Duodenal mucosa (tissue), 2 donors: ENCODE measurements at regions not wholly inside any gene's neighbourhood (a gene's known extent, or its start where the extent isn't known, plus 50 kb on each side); places are given as distances from the start of the nearest gene placed in this dataset.
"Not testable (repeated sequence)": the region's sequence is repeated elsewhere in the genome, so short reads cannot be mapped to it uniquely, and the experiment has no call there.

Experiments
- H3K27ac ChIP-seq: one replicate; pipeline ENCODE4 v1.7.0; 2013; ENCODE audit warnings: low read depth, low read length
- H3K27me3 ChIP-seq, 2 donors: one replicate each; pipeline ENCODE4 v1.7.0; 2013; ENCODE audit warnings: low read length in 2 of 2, control low read depth in 1 of 2; ENCODE audit not compliant: insufficient read depth in 2 of 2, control insufficient read depth in 1 of 2
- H3K36me3 ChIP-seq, 2 donors: one replicate each; pipeline ENCODE4 v1.7.0; 2013; ENCODE audit warnings: low read length in 2 of 2, control low read depth in 1 of 2; ENCODE audit not compliant: insufficient read depth in 2 of 2, control insufficient read depth in 1 of 2
- H3K4me1 ChIP-seq, 2 donors: one replicate each; pipeline ENCODE4 v1.7.0; 2013; ENCODE audit warnings: low read length in 2 of 2, control low read depth in 1 of 2; ENCODE audit not compliant: insufficient read depth in 2 of 2, control insufficient read depth in 1 of 2
- H3K4me3 ChIP-seq, 2 donors: one replicate each; pipeline ENCODE4 v1.7.0; 2013; ENCODE audit warnings: low read length in 2 of 2, low read depth in 1 of 2
- H3K9ac ChIP-seq, 2 donors: one replicate each; pipeline ENCODE4 v1.7.0; 2013; ENCODE audit warnings: low read length in 2 of 2, low read depth in 1 of 2
- H3K9me3 ChIP-seq, 2 donors: one replicate each; pipeline ENCODE4 v1.7.0; 2013; ENCODE audit warnings: low read length in 2 of 2, control low read depth in 1 of 2; ENCODE audit not compliant: control insufficient read depth in 1 of 2

- no peak overlapping the region for H3K9ac ChIP-seq
- H3K27ac ChIP-seq, result no peak overlapping the region
- H3K27me3 ChIP-seq, result no peaks in the 10 kb centered on the region
- no peaks in the 10 kb centered on the region for H3K4me1 ChIP-seq
- no peaks in the 10 kb centered on the region for H3K36me3 ChIP-seq
- H3K4me3 ChIP-seq, result no peak overlapping the region
- no peaks in the 10 kb centered on the region for H3K9me3 ChIP-seq
These were observed 65.0 kb upstream of the IQSEC1 start for GRCh38 chr3:13137941-13138832.

DNA sequence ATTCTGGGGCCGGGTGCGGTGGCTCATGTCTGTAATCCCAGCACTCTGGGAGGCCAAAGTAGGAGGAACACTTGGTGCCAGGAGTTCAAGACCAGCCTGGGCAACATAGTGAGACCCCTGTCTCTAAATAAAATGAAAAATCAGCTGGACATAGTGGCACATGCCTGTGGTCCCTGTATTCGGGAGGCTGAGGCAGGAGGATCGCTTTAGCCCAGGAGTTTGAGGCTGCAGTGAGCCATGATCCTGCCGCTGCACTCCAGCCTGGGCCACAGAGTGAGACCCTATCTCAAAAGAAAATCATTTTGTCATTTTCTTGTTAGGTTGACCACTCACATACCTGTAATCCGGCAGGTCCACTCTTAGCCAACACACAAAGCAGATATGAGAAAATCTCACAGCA lies 63.6 kb upstream of the IQSEC1 start:
- H3K27me3 ChIP-seq, H3K4me3 ChIP-seq: not testable (repeated sequence)

DNA sequence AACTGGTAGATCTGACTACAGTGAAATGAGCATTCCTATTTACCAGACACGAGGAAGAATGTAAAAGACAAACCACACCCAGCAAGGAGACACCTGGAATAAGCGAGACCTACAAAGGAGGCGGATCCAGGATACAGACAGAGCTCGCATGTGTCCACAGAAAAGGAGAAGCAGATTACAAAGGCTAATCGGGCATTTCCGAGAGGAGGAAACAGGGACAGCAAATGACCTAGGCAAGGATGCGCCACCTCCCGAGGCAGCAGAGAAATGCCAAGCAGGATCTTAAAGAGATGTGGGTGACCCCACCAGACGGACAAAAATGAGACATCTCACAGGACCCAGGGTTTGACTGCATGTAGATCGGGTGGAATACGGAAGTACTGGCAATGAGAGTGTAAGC lies 63.2 kb upstream of the IQSEC1 start:
- no peak overlapping the region for H3K27ac ChIP-seq
- H3K27me3 ChIP-seq, result no peaks in the 10 kb centered on the region
- H3K4me1 ChIP-seq, result no peaks in the 10 kb centered on the region
- no peak overlapping the region for H3K4me3 ChIP-seq
- no peak overlapping the region for H3K9ac ChIP-seq
- H3K9me3 ChIP-seq, result no peaks in the 10 kb centered on the region
- H3K36me3 ChIP-seq, result no peaks in the 10 kb centered on the region

More for the DNA sequence above, 63.6 kb upstream of the IQSEC1 start:
- H3K27ac ChIP-seq, H3K9ac ChIP-seq, H3K4me1 ChIP-seq, H3K36me3 ChIP-seq, H3K9me3 ChIP-seq: not testable (repeated sequence)

DNA sequence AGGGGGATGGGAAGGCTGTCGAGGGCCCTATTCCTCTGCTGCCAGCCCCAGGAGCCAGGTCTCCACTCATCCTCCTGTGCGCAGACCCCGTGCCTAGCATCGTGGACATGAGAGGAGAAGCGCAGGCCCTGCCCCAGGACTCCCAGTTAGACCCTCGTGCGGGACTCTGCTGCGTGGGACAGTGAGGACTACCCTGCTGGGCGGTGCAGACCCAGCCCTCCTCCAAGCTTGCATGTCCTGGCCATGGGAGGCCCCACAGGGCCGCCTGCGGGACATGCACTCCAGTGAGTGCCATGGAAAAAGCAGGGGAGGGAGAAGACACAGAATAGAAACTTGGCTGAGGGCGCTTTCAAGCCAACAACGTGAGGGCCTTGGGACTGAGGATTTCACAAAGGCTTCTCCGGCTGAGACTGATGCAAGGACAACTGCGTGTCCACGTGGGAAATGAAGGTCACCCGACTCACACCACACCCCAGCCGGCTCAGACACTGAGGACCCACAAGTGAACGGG lies 62.6 kb upstream of the IQSEC1 start:
- H3K36me3 ChIP-seq, result no peaks in the 10 kb centered on the region
- H3K4me1 ChIP-seq, result no peaks in the 10 kb centered on the region
- no peak overlapping the region for H3K4me3 ChIP-seq
- H3K9ac ChIP-seq, result no peak overlapping the region
- no peaks in the 10 kb centered on the region for H3K27me3 ChIP-seq
- no peak overlapping the region for H3K27ac ChIP-seq
- no peaks in the 10 kb centered on the region for H3K9me3 ChIP-seq

- no peak overlapping the region for H3K9ac ChIP-seq
- no peak overlapping the region for H3K4me3 ChIP-seq
- H3K4me1 ChIP-seq, result no peaks in the 10 kb centered on the region
- H3K27ac ChIP-seq, result no peak overlapping the region
- H3K9me3 ChIP-seq, result no peaks in the 10 kb centered on the region
- H3K27me3 ChIP-seq, result no peaks in the 10 kb centered on the region
- H3K36me3 ChIP-seq, result no peaks in the 10 kb centered on the region
These were observed 62.1 kb upstream of the IQSEC1 start for GRCh38 chr3:13135251-13135810.

DNA sequence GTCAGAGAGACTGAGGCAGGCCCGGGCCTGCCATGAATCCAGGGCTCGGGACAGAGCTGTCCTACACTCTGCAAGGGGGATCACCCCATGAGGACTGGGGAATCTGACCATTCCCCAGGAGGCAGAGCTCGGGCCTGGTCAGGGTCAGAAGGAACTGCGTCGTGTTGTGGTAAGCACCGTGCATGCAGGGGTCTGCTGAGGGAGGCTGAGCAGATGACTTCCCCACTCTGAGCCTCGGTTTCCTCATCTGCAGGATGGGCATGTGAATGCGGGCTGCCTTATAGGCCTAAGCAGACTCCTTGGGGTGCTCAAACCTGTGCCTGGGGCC lies 61.6 kb upstream of the IQSEC1 start:
- Histone ChIP-seq H3K36me3 (no peaks in the 10 kb centered on the region), H3K4me1 (no peaks in the 10 kb centered on the region), H3K27ac (no peak overlapping the region)

DNA sequence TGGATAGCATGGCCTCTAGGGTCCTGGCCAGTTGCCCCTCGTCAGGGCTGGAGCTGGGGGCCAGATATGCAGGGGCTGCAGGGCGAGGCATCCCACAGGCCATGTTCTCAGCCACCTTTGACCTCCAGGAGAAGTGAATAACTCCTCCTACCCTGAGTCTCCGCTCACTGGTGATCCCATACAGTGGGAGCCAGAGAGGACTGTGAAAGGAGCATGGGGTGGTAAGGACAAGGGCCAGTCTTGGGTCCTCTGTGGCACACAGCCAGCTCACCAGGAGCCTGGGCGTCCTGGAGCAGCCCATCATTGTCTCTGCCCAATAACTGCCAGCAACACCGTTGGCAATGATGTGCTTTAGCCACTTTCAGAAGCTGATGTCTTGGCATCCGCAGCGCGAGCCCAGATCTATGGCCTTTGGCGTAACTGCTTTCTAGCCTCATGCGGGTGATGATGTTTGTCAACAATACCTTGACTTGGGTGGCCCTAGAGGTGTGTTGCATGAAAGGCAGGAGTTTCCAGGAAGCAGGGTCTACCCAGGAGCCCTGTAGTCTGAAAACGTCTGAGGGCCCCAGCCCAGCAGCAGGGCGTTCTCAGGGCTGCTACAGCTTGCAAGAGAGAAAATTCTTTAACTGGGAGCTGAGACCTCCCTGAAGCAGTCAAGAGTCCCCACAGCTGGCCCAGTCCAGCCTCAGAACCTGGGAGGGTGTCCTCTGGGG lies 61.1 kb upstream of the IQSEC1 start:
- Histone ChIP-seq H3K36me3 (no peaks in the 10 kb centered on the region), H3K9me3 (no peaks in the 10 kb centered on the region), H3K27me3 (no peaks in the 10 kb centered on the region), H3K9ac (no peak overlapping the region), H3K4me3 (no peak overlapping the region), H3K27ac (no peak overlapping the region), H3K4me1 (no peaks in the 10 kb centered on the region)

More for the DNA sequence above, 61.6 kb upstream of the IQSEC1 start:
- no peaks in the 10 kb centered on the region for H3K27me3 ChIP-seq
- no peak overlapping the region for H3K4me3 ChIP-seq
- H3K9ac ChIP-seq, result no peak overlapping the region
- H3K9me3 ChIP-seq, result no peaks in the 10 kb centered on the region

DNA sequence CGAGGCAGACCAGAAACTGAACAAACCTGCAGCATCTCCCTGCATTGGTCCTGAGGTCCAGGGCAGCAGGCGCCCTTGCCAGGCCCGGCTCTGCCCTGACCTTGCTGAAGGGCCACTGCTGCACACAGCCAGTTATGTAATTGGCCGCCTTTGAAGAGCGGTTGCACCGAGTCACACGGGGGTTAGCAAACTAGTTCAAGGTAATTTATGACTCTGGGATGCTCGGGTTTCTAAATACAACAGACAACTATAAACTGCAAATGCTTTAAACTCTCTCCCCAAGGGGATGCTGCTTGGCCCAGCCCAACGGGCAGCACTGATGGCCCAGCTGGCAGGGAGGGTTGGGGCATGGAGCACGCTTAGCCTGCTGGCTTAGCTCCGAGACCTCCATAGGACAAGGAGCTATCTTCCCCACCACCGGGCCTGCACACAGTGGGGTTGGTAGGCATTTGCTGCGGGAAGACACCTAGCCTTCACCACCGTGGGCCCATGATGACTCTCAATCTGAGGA lies 60.3 kb upstream of the IQSEC1 start:
- Histone ChIP-seq H3K4me3 (no peak overlapping the region), H3K9ac (no peak overlapping the region), H3K9me3 (no peaks in the 10 kb centered on the region), H3K4me1 (no peaks in the 10 kb centered on the region), H3K27me3 (no peaks in the 10 kb centered on the region), H3K36me3 (no peaks in the 10 kb centered on the region), H3K27ac (no peak overlapping the region)

DNA sequence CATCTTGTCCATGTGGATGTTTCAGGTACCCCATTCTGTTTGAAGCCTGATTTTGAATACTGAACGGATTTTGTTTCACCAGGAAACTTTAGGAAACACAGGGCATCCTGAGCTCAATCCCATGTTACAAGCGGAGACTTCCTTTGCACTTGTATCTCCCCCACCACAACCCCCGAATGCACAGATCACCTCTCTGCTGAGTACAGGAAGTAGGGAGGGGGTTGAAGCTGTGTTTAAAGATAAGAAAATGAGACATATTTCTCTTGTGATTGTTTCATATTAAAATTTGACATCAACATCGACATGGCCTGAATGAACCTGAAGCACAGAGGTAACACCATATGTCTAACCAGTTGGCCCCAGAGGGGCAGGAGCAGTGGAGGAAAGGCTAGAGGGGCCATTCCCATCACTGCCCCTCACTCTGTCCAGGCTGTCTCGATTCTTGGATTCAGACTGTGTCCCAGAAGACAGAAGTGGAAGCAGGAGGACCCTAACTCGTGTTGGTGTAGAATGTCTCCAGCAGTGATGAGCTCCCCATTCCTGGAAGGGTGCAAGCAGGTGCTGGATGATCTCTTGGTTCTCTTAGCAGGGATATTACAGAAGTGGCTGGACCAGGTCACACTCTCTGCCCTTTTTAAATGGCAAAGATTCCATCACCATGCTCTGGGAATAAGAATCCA lies 59.6 kb upstream of the IQSEC1 start:
- Histone ChIP-seq H3K4me3 (no peak overlapping the region), H3K9ac (no peak overlapping the region), H3K4me1 (no peaks in the 10 kb centered on the region), H3K36me3 (no peaks in the 10 kb centered on the region), H3K27me3 (no peaks in the 10 kb centered on the region), H3K9me3 (no peaks in the 10 kb centered on the region), H3K27ac (no peak overlapping the region)
